ENCODE measurements at regions not wholly inside any gene's neighbourhood (a gene's known extent, or its start where the extent isn't known, plus 50 kb on each side); places are given as distances from the start of the nearest gene placed in this dataset.
A peak's percentile ranks its signal among the peaks of the same experiment; 100 is the strongest.

DNA sequence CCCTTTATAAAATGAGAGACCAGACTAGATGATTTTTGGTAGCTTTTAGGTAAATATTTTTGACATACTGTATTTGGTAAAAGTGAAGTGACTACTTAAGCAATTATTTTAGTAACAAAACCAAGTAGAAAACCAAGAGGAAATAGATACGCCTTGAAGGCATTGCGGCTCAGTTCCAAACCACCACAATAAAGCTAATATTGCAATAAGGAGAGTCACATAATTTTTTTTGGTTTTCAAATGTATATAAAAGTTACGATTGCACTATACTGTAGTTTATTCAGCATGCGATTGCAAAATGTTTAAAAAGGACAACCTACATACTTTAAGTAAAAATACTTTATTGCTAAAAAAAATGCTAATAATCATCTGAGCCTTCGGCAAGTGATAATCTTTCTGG lies 581.7 kb upstream of the POT1 start:
- no peaks in the 10 kb centered on the region for H3K9me3 ChIP-seq
- H3K4me3 ChIP-seq, result no peak overlapping the region
- no peaks in the 10 kb centered on the region for H3K4me1 ChIP-seq
- no peaks in the 10 kb centered on the region for H3K36me3 ChIP-seq (replicated peaks)
- in situ Hi-C loops (cut with MboI; ENCODE audit: low sequenced_read_pairs), result no loop called here
- no peak for DNase-seq (ENCODE audit: low spot score in 2 of 2)
- H3K27me3 ChIP-seq (ENCODE audit: low read depth), result no peaks in the 10 kb centered on the region

DNA sequence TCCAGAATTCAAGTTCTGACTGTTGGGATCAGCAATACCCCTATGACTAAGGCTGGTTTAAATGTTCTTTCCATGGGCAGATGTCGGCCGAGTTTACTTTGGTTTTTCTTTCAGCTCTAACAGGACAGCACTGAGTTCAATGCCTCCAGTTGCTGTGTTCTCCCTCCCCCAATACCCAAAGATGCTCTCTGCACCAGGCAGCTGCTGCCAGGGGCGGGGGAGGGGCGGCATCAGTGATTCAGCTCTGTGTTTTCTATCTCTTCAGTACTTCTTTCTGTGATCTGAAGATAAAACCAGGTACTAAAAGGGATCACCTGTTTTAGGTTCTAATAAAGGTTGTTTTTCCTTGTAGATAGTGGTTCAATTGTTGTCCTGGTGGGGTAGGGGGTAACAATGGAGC lies 576.7 kb upstream of the POT1 start:
- H3K27me3 ChIP-seq (ENCODE audit: low read depth), result no peaks in the 10 kb centered on the region
- H3K36me3 ChIP-seq (replicated peaks), result no peaks in the 10 kb centered on the region
- no peak overlapping the region for H3K4me3 ChIP-seq
- no peak for DNase-seq (ENCODE audit: low spot score in 2 of 2)
- no peaks in the 10 kb centered on the region for H3K4me1 ChIP-seq
- no peaks in the 10 kb centered on the region for H3K9me3 ChIP-seq
- in situ Hi-C loops (cut with MboI; ENCODE audit: low sequenced_read_pairs), result no loop called here

DNA sequence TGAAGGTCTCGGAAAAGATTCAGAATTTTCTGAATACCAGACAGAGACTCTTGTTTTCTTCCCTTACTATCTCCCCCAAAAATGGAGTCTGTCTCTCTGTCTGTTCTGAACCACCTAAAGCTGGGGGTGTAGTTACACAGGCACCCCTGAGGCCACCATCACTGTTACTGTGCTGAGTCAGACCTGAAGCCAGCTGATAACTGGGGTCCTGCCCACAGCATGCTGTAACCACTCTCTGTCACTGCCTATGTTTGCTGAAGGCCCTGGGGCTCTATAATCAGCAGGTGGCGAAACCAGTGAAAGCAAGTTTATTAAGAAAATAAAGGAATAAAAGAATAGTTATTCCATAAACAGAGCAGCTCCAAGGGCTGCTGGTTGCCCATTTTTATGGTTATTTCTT lies 575.2 kb upstream of the POT1 start:
- H3K9me3 ChIP-seq, result no peaks in the 10 kb centered on the region; the same call in 1 of the 2 replicates
- H3K27me3 ChIP-seq (ENCODE audit: low read depth), result no peaks in the 10 kb centered on the region
- DNase-seq (ENCODE audit: low spot score in 2 of 2), result no peak
- no peaks in the 10 kb centered on the region for H3K36me3 ChIP-seq (replicated peaks)
- H3K4me1 ChIP-seq, result no peaks in the 10 kb centered on the region
- in situ Hi-C loops (cut with MboI; ENCODE audit: low sequenced_read_pairs), result no loop called here
- no peak overlapping the region for H3K4me3 ChIP-seq

DNA sequence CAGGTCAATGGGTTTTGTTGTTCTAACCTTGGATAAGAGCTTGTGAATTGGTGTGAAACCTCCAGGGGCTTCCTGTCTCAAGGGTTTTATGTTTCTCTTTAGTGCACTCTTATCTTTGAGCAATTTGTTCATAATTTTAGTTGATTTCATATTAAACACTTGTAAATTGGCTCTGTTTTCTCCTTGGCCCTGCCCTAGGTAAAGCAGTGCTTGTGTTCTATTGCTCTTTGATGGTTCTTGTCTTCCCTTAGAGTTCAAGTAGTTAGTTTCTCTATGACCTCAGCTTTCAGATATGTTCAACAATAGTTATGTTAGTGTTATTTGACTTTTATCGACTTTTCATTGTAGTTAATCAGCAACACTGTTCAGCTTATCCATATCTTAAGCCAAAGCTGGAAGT lies 566.4 kb upstream of the POT1 start:
- in situ Hi-C loops (cut with MboI; ENCODE audit: low sequenced_read_pairs), result no loop called here
- Histone ChIP-seq H3K27me3 (ENCODE audit: low read depth) (no peaks in the 10 kb centered on the region), H3K4me1 (peaks cover 42% of the 10 kb centered on the region), H3K36me3 (replicated peaks) (no peaks in the 10 kb centered on the region), H3K4me3 (no peak overlapping the region), H3K9me3 (no peaks in the 10 kb centered on the region; the same call in 1 of the 2 replicates)
- DNase-seq (ENCODE audit: low spot score in 2 of 2), result no peak

DNA sequence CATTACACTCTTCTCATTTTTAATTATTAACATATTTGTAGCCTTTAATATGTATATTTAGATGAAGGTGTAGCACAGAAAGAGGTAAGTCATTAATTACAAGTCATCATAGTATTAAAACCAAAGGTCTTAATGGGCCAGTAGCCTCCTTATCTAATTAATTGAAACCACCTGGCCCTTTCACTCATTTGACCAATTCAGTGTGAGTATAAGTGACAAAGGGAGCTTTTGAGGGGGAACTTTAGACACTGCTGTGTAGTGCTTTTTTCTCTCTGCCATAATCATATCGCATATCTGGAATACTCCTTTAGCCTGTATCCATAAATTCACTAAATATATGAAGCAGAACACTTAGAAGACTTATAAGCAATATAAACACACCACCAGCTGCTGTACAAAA lies 562.9 kb upstream of the POT1 start:
- in situ Hi-C loops (cut with MboI; ENCODE audit: low sequenced_read_pairs), result no loop called here
- H3K36me3 ChIP-seq (replicated peaks), result no peaks in the 10 kb centered on the region

DNA sequence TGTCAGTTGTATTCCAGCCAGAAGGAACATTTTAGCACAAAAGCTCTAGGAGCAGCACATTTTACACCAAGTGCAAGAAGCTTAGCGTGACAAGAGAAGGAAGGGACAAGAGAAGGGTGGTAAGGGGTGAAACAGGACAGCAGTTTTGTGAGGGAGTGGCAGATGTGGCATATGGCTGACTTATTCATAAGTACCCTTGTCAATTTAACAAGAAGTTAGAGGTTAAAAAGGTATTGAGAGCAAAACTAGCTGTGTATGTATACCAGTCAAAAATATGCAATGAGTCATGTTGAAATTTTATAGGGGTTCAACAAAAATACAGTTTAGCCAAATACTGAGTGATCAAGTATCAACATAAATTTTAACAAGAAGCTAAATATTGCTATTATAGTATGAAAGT lies 561.5 kb upstream of the POT1 start:
- DNase-seq (ENCODE audit: low spot score in 2 of 2), result peak; percentile 43 to 71
- in situ Hi-C loops (cut with MboI; ENCODE audit: low sequenced_read_pairs), result no loop called here

More for the DNA sequence above, 562.9 kb upstream of the POT1 start:
- Histone ChIP-seq H3K4me3 (no peak overlapping the region), H3K4me1 (peaks cover 61% of the 10 kb centered on the region), H3K27me3 (ENCODE audit: low read depth) (no peaks in the 10 kb centered on the region), H3K9me3 (no peaks in the 10 kb centered on the region)
- DNase-seq (ENCODE audit: low spot score in 2 of 2), result no peak

DNA sequence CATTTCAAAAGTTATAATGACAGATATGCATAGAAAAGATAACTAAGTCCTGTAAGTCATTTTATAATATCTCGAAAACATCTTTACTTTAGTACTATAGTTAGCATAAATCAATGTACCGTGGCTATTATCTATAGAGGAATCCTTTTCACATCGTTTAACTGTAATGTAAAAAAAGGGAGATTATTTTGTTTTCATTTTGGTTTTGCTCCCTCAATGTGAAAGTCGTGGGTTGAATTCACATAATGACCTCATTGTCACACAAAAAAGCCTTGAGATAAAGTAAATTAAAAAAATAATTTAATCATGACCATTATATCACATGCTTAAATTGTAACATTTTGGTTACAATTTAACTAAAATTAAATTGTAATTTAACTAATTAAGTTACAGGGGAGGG lies 560.5 kb upstream of the POT1 start:
- Histone ChIP-seq H3K4me1 (peaks cover 45% of the 10 kb centered on the region), H3K27me3 (ENCODE audit: low read depth) (no peaks in the 10 kb centered on the region), H3K4me3 (no peak overlapping the region), H3K36me3 (replicated peaks) (no peaks in the 10 kb centered on the region), H3K9me3 (no peaks in the 10 kb centered on the region)
- DNase-seq (ENCODE audit: low spot score in 2 of 2), result peak in 1 of 2 experiments; percentile 70
- in situ Hi-C loops (cut with MboI; ENCODE audit: low sequenced_read_pairs), result no loop called here

More for the DNA sequence above, 561.5 kb upstream of the POT1 start:
- H3K4me1 ChIP-seq, result peaks cover 49% of the 10 kb centered on the region
- no peaks in the 10 kb centered on the region for H3K27me3 ChIP-seq (ENCODE audit: low read depth)
- H3K9me3 ChIP-seq, result no peaks in the 10 kb centered on the region
- H3K4me3 ChIP-seq, result peak overlapping the region; percentile 7
- no peaks in the 10 kb centered on the region for H3K36me3 ChIP-seq (replicated peaks)

DNA sequence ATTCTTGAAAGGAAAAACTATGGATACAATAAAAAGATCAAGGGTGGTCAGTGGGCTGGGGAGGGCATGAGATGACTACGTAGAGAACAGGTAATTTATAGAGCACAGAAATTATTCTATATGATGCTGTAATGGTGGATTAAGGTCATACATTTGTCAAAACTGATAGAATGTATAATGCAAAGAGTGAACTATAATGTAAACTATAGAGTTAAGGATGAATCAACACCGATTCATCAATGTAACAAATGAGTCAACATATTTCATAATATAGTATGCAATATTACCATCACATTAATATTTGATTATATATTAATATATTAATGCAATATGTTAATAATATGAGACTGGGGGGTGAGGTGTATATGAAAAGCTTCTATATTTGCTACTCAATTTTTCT lies 555.6 kb upstream of the POT1 start:
- Histone ChIP-seq H3K9me3 (no peaks in the 10 kb centered on the region), H3K4me3 (no peak overlapping the region), H3K4me1 (peaks cover 12% of the 10 kb centered on the region), H3K36me3 (replicated peaks) (no peaks in the 10 kb centered on the region), H3K27me3 (ENCODE audit: low read depth) (no peaks in the 10 kb centered on the region)
- in situ Hi-C loops (cut with MboI; ENCODE audit: low sequenced_read_pairs), result no loop called here
- no peak for DNase-seq (ENCODE audit: low spot score in 2 of 2)

DNA sequence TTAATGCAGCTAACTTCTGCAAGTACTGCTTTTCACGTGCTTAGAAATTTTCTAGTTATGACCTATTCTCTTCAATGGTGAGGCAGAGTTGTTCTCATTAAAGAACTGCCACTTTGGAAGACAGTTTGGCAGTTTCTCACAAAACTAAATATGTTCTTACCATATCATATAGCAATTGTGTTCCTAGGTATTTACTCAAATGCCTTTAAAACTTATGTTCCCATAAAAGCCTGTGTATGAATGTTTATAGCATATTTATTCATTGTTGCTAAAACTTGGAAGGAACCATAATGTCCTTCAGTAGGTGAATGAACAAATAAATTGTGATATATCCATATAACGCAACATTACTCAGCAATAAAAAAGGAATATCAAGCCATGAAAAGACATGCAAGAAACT lies 555.1 kb upstream of the POT1 start:
- Histone ChIP-seq H3K9me3 (no peaks in the 10 kb centered on the region), H3K4me1 (peaks cover 7% of the 10 kb centered on the region), H3K4me3 (no peak overlapping the region), H3K36me3 (replicated peaks) (no peaks in the 10 kb centered on the region), H3K27me3 (ENCODE audit: low read depth) (no peaks in the 10 kb centered on the region)
- no peak for DNase-seq (ENCODE audit: low spot score in 2 of 2)
- in situ Hi-C loops (cut with MboI; ENCODE audit: low sequenced_read_pairs), result no loop called here

DNA sequence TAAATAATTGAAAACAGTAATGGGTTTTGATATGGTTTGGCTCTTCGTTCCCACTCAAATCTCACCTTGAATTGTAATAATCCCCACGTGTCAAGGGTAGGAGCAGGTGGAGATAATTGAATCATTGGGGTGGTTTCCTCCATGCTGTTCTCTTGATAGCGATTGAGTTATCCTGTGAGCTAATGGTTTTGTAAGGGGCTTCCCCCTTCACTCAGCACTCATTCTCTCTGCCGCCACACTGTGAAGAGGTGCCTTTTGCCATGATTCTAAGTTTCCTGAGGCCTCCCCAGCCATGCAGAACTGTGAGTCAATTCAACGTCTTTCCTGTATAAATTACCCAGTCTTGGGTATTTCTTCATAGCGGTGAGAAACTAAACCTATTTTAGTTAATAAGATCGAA lies 551.7 kb upstream of the POT1 start:
- in situ Hi-C loops (cut with MboI; ENCODE audit: low sequenced_read_pairs), result no loop called here
- Histone ChIP-seq H3K27me3 (ENCODE audit: low read depth) (no peaks in the 10 kb centered on the region), H3K4me1 (no peaks in the 10 kb centered on the region), H3K36me3 (replicated peaks) (no peaks in the 10 kb centered on the region), H3K9me3 (no peaks in the 10 kb centered on the region), H3K4me3 (no peak overlapping the region)
- no peak for DNase-seq (ENCODE audit: low spot score in 2 of 2)

DNA sequence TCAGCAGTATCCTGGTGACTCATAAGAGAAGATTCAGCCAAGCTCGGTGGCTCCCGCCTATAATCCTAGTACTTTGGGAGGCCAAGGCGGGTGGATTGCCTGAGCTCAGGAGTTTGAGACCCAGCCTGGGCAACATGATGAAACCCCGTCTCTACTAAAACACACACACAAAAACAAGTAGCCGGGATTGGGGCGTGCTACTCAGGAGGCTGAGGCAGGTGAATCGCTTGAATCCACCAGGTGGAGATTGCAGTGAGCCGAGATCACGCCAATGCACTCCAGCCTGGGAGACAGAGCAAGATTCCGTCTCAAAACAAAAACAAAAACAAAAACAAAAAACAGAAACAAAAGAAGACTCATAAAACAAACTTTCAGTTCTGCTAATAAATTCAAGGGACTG lies 551.1 kb upstream of the POT1 start:
- Histone ChIP-seq H3K27me3 (ENCODE audit: low read depth) (no peaks in the 10 kb centered on the region), H3K4me3 (no peak overlapping the region), H3K9me3 (no peaks in the 10 kb centered on the region), H3K4me1 (no peaks in the 10 kb centered on the region), H3K36me3 (replicated peaks) (no peaks in the 10 kb centered on the region)
- DNase-seq (ENCODE audit: low spot score in 2 of 2), result no peak
- in situ Hi-C loops (cut with MboI; ENCODE audit: low sequenced_read_pairs), result no loop called here

DNA sequence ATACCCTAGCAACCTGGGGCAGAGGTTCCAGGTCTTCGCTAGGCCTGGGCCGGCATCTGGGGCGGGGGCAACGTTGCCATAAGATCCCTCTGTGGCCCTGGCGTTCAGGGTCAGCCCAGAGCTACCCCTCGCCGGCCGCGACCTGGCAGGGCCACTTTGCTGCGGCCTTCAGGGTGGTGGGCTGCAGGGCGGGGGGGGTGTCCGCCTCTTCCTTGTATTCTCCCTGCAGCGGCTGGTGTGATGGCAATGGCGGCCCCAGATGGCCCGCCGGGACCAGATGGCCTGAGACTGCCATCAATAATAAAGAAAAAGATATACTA lies 539.2 kb upstream of the POT1 start:
- Histone ChIP-seq H3K27me3 (ENCODE audit: low read depth) (no peaks in the 10 kb centered on the region), H3K4me1 (no peaks in the 10 kb centered on the region), H3K9me3 (no peaks in the 10 kb centered on the region), H3K4me3 (no peak overlapping the region), H3K36me3 (replicated peaks) (no peaks in the 10 kb centered on the region)
- DNase-seq (ENCODE audit: low spot score in 2 of 2), result no peak
- in situ Hi-C loops (cut with MboI; ENCODE audit: low sequenced_read_pairs), result no loop called here

DNA sequence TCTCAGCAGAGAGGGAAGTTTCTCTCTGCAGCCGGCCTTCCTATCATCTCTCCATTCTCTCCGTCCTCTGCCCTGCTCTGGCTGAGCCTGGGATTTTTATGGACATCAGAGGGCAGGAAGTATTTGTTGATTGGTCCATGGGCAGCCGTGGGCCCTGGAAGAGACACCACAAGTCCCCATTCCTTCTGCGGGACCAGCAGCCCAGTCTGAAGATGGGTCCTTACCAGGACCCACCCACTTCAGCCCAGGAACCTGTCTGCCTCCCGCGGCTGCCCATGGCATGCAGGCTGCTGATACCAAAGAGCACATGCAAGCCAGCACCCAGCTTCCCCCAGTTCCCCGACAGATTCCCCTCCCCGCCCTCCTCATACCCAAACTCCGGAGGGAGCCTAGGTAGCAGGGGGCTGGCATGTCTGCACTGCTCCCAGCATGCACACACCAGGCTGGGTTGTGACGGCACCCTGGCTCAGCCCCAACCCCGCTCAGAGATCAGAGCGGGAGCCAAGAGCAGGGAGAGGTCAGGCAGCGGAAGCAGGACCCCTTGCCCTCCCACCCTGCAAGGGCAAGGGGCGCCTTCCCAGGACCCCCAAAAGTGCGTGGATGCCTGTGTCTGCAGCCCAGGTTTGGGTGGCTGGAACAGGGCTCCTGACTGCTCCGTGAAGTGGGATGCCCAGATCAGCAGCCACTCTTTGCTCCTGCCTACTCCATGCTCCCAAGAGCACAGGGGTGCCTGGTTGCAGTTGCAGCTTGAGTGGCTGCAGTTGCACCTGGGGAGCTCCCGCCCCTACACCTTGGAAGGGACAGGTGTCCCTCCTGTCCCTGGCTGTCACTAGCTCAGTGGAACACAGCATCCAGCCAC lies 538.6 kb upstream of the POT1 start:
- no peak for DNase-seq (ENCODE audit: low spot score in 2 of 2)
- in situ Hi-C loops (cut with MboI; ENCODE audit: low sequenced_read_pairs), result no loop called here
- Histone ChIP-seq H3K27me3 (ENCODE audit: low read depth) (no peaks in the 10 kb centered on the region), H3K4me3 (no peak overlapping the region), H3K4me1 (no peaks in the 10 kb centered on the region), H3K9me3 (no peaks in the 10 kb centered on the region), H3K36me3 (replicated peaks) (no peaks in the 10 kb centered on the region)

DNA sequence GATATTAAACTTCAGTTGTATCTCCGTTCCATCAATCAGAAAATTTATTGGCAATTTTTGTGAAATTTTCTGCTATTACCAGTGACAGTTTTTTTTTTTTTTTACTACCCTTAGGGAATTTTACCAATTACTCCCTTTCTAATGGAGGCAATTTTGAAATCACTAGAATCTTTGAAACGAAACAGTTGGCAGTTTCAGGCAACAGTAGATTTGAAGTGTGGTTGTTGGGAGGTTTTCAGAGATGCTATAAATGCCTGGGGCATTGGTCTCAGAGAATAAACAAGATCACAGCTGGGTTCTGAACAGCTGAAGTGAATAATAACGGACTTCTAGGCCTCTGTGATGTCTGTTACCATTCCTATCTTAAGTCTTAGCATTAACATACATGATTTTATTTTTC lies 535.9 kb upstream of the POT1 start:
- H3K4me1 ChIP-seq, result no peaks in the 10 kb centered on the region
- no peaks in the 10 kb centered on the region for H3K9me3 ChIP-seq
- no peaks in the 10 kb centered on the region for H3K36me3 ChIP-seq (replicated peaks)
- H3K4me3 ChIP-seq, result no peak overlapping the region
- no peak for DNase-seq (ENCODE audit: low spot score in 2 of 2)
- in situ Hi-C loops (cut with MboI; ENCODE audit: low sequenced_read_pairs), result no loop called here
- no peaks in the 10 kb centered on the region for H3K27me3 ChIP-seq (ENCODE audit: low read depth)

DNA sequence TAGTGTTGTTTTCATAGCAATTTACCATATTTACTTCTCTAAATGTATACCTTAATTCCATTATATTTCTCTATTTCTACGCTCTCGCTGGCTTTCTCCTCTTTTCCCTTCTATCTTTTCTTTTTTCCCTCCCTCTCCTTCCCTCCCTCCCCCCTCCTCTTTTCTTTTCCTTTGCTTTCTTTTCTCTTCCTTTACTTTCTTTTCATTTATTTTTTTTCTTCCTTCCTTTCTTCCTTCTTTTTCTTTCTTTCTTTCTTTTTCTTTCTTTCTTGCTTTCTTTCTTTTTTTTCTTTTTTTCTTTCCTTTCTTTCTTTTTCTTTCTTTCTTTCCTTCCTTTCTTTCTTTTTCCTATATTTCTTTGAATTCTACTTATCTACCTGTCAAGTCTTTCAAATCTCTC lies 533.0 kb upstream of the POT1 start:
- in situ Hi-C loops (cut with MboI; ENCODE audit: low sequenced_read_pairs), result no loop called here
- Histone ChIP-seq H3K36me3 (replicated peaks) (no peaks in the 10 kb centered on the region), H3K27me3 (ENCODE audit: low read depth) (no peaks in the 10 kb centered on the region), H3K4me1 (no peaks in the 10 kb centered on the region), H3K4me3 (no peak overlapping the region), H3K9me3 (no peaks in the 10 kb centered on the region)
- DNase-seq (ENCODE audit: low spot score in 2 of 2), result no peak
